ENCODE measurements at regions not wholly inside any gene's neighbourhood (a gene's known extent, or its start where the extent isn't known, plus 50 kb on each side); places are given as distances from the start of the nearest gene placed in this dataset.

GRCh38 chr6:63451238-63451637 lies 121.0 kb upstream of the LOC128125822 start:
- Histone ChIP-seq H3K9ac (ENCODE audit: low read length) (no peak overlapping the region), H4K20me1 (ENCODE audit: insufficient read depth) (no peaks in the 10 kb centered on the region), H3K4me1 (ENCODE audit: control insufficient read depth in 1 of 2, insufficient read depth in 2 of 2, low read length in 2 of 2) (peaks cover 0 to 3% of the 10 kb centered on the region in 2 experiments; a peak in 1 of 4 replicates), H3K36me3 (ENCODE audit: control insufficient read depth in 1 of 2, insufficient read depth in 2 of 2, low read length in 2 of 2) (no peaks in the 10 kb centered on the region), H3K27me3 (ENCODE audit: insufficient read depth, low read length) (no peaks in the 10 kb centered on the region), H3K27ac (ENCODE audit: low read depth, low read length) (no peak overlapping the region), H3K4me3 (replicated peaks in 1 of 2; ENCODE audit: low read depth in 1 of 2, low read length in 2 of 2) (no peak overlapping the region), H3K4me2 (ENCODE audit: low read length) (no peak overlapping the region), H3K79me2 (ENCODE audit: insufficient read depth, low read length) (no peaks in the 10 kb centered on the region), H3K9me3 (ENCODE audit: control insufficient read depth in 1 of 2, insufficient read depth in 1 of 2, low read depth in 1 of 2, low read length in 2 of 2) (no peaks in the 10 kb centered on the region), H2AFZ (ENCODE audit: low read depth, low read length, poor library complexity, severe bottlenecking) (peak overlapping the region; percentile 57), H3K9me2 (ENCODE audit: insufficient read depth) (no peaks in the 10 kb centered on the region)
- ATAC-seq (no peak), DNase-seq (ENCODE audit: low read depth, low spot score) (no peak)
- POLR2A ChIA-PET: no interaction called here
- BruUV-seq (replicated peaks): no TSS peak
- intact Hi-C loops (cut with micrococcal nuclease): no loop called here
- CTCF ChIA-PET: no interaction called here
- RAD21 ChIA-PET (ENCODE audit: low non-redundant PET in 1 of 2, low total read pairs in 2 of 2, uncharacterized antibody in 2 of 2, unreplicated experiment in 2 of 2): no interaction called here
- TF ChIP-seq ELF1 (IDR thresholded peaks at IDR 0.05; ENCODE audit: borderline replicate concordance, low read depth) (no peak), YY1 (IDR thresholded peaks at IDR 0.05; ENCODE audit: extremely low read depth, insufficient replicate concordance, low read depth, low read length) (no peak), ZNF274 (IDR thresholded peaks at IDR 0.05; ENCODE audit: low read depth, low read length) (no peak), ATF3 (IDR thresholded peaks at IDR 0.05) (no peak), JUND (IDR thresholded peaks at IDR 0.05) (no peak), ZBTB33 (IDR thresholded peaks at IDR 0.05; ENCODE audit: extremely low read depth, insufficient replicate concordance, low read length) (no peak)
- TF ChIP-seq, protein P1, sequence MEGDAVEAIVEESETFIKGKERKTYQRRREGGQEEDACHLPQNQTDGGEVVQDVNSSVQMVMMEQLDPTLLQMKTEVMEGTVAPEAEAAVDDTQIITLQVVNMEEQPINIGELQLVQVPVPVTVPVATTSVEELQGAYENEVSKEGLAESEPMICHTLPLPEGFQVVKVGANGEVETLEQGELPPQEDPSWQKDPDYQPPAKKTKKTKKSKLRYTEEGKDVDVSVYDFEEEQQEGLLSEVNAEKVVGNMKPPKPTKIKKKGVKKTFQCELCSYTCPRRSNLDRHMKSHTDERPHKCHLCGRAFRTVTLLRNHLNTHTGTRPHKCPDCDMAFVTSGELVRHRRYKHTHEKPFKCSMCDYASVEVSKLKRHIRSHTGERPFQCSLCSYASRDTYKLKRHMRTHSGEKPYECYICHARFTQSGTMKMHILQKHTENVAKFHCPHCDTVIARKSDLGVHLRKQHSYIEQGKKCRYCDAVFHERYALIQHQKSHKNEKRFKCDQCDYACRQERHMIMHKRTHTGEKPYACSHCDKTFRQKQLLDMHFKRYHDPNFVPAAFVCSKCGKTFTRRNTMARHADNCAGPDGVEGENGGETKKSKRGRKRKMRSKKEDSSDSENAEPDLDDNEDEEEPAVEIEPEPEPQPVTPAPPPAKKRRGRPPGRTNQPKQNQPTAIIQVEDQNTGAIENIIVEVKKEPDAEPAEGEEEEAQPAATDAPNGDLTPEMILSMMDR (IDR thresholded peaks at IDR 0.05 in 2 of 3, conservative IDR thresholded peaks at IDR 0.05 in 1 of 3; ENCODE audit: borderline replicate concordance in 1 of 3, insufficient read depth in 1 of 3, low read depth in 2 of 3, low read length in 2 of 3): no peak
- TF ChIP-seq, protein P2, sequence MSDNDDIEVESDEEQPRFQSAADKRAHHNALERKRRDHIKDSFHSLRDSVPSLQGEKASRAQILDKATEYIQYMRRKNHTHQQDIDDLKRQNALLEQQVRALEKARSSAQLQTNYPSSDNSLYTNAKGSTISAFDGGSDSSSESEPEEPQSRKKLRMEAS (IDR thresholded peaks at IDR 0.05): no peak
